Ascending aorta (tissue), 2 donors: ENCODE measurements at regions not wholly inside any gene's neighbourhood (a gene's known extent, or its start where the extent isn't known, plus 50 kb on each side); places are given as distances from the start of the nearest gene placed in this dataset.

Experiments
- DNase-seq, 2 donors: peaks; one replicate each; pipeline ENCODE4 v3.0.0-alpha.2; 2019; ENCODE audit warnings: low spot score in 2 of 2
- H3K27ac ChIP-seq, 2 donors: fragments of 200-600 bp; sonication (generic); one replicate each; pipeline ENCODE4 v1.5.1; 2016 to 2017; ENCODE audit warnings: mild to moderate bottlenecking in 1 of 2
- H3K27me3 ChIP-seq: fragments of 200-600 bp; sonication (generic); one replicate; pipeline ENCODE4 v1.5.1; 2017
- H3K36me3 ChIP-seq, 2 donors: fragments of 200-600 bp; sonication (generic); one replicate each; pipeline ENCODE4 v1.5.1; 2016
- H3K4me1 ChIP-seq, 2 donors: fragments of 200-600 bp; sonication (generic); one replicate each; pipeline ENCODE4 v1.5.1; 2016 to 2017; ENCODE audit warnings: mild to moderate bottlenecking in 1 of 2
- H3K4me3 ChIP-seq, 2 donors: fragments of 200-600 bp; sonication (generic); one replicate each; pipeline ENCODE4 v1.5.1; 2016 to 2017; ENCODE audit warnings: mild to moderate bottlenecking in 1 of 2
- H3K9me3 ChIP-seq, 2 donors: fragments of 200-600 bp; sonication (generic); one replicate each; pipeline ENCODE4 v1.5.1; 2016
- intact Hi-C: fragments of 100-400 bp; cut with DNase I; formaldehyde crosslinking; loops from one replicate; pipeline ENCODE4 v1.15.1; 2023
- TF ChIP-seq, protein P1 (sequence below), 3 experiments: fragments of 200-600 bp in 2 of 3; fragments of 450-650 bp in 1 of 3; sonication (generic) in 2 of 3; IDR thresholded peaks; one replicate each; pipeline ENCODE4 v1.5.1; 2016 to 2019; ENCODE audit warnings: antibody characterized with exemption in 3 of 3, mild to moderate bottlenecking in 1 of 3, moderate library complexity in 1 of 3

DNA sequence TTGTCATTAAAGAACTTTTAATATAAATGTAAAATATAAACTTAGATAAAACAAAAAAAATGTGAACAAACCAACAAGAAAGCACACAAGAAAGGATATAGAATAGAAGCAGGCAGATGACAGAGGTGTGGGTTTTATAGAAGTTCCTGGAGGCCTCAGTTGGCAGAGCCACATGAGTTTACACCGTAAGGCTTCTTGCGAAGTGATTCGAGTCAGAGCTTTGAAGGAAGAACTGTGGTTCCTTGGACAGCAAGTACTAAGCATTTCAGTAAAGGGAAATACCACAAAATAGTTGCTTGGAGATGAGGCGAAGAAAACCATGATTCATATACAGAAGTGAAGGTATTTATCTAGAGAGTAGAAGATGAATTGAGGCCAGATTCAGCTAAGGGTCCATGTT lies 207.9 kb upstream of the EYA4 start:
- Histone ChIP-seq H3K27ac (no peak overlapping the region), H3K9me3 (no peaks in the 10 kb centered on the region), H3K4me1 (no peaks in the 10 kb centered on the region), H3K27me3 (no peaks in the 10 kb centered on the region), H3K36me3 (no peaks in the 10 kb centered on the region), H3K4me3 (no peak overlapping the region)
- no peak for DNase-seq
- TF ChIP-seq, protein P1, sequence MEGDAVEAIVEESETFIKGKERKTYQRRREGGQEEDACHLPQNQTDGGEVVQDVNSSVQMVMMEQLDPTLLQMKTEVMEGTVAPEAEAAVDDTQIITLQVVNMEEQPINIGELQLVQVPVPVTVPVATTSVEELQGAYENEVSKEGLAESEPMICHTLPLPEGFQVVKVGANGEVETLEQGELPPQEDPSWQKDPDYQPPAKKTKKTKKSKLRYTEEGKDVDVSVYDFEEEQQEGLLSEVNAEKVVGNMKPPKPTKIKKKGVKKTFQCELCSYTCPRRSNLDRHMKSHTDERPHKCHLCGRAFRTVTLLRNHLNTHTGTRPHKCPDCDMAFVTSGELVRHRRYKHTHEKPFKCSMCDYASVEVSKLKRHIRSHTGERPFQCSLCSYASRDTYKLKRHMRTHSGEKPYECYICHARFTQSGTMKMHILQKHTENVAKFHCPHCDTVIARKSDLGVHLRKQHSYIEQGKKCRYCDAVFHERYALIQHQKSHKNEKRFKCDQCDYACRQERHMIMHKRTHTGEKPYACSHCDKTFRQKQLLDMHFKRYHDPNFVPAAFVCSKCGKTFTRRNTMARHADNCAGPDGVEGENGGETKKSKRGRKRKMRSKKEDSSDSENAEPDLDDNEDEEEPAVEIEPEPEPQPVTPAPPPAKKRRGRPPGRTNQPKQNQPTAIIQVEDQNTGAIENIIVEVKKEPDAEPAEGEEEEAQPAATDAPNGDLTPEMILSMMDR (IDR thresholded peaks at IDR 0.05) = no peak
- intact Hi-C loops = no loop called here

- Histone ChIP-seq H3K36me3 (no peaks in the 10 kb centered on the region), H3K27ac (no peak overlapping the region), H3K4me1 (no peaks in the 10 kb centered on the region), H3K9me3 (no peaks in the 10 kb centered on the region), H3K27me3 (no peaks in the 10 kb centered on the region), H3K4me3 (no peak overlapping the region)
- TF ChIP-seq, protein P1 (IDR thresholded peaks at IDR 0.05) = no peak
- DNase-seq = no peak
- intact Hi-C loops = no loop called here
These were observed 206.5 kb upstream of the EYA4 start for GRCh38 chr6:133034509-133035206.

GRCh38 chr6:133040094-133040802 lies 200.9 kb upstream of the EYA4 start:
- TF ChIP-seq, protein P1 (IDR thresholded peaks at IDR 0.05) = no peak
- H3K9me3 ChIP-seq = no peaks in the 10 kb centered on the region
- intact Hi-C loops = no loop called here
- H3K4me1 ChIP-seq = no peaks in the 10 kb centered on the region
- H3K27ac ChIP-seq = no peak overlapping the region
- no peaks in the 10 kb centered on the region for H3K36me3 ChIP-seq
- H3K27me3 ChIP-seq = no peaks in the 10 kb centered on the region
- no peak for DNase-seq
- no peak overlapping the region for H3K4me3 ChIP-seq

DNA sequence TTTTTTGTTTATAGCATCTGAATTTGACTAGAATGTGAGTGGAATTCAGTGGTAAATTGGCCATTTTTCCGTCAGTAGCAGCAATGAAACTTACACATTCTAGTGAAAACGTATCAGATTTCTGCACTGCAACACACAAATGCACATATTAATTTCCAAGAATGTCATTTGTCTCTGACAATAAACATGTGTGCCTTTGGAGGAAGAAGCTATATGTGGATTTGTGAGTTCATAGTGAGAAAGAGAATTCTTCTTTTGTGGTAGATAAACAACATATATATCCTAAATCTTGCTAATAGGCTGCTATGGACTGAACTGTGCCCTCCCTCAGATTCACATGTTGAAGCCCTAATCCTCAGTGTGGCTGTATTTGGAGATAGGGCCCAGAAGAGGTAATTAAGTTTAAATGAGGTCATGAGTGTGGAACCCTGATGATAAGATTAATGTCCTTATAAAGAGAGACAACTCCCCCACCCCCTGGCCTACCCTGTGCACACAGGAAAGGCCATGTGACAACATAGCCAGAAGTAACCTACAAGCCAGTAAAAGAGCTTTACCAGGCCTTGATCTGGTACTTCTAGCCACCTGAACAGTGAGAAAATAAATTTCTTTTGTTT lies 200.2 kb upstream of the EYA4 start:
- no peaks in the 10 kb centered on the region for H3K4me1 ChIP-seq
- H3K27me3 ChIP-seq = no peaks in the 10 kb centered on the region
- H3K27ac ChIP-seq = no peak overlapping the region
- TF ChIP-seq, protein P1 (IDR thresholded peaks at IDR 0.05) = no peak
- H3K36me3 ChIP-seq = no peaks in the 10 kb centered on the region
- H3K4me3 ChIP-seq = no peak overlapping the region
- intact Hi-C loops = no loop called here
- H3K9me3 ChIP-seq = no peaks in the 10 kb centered on the region
- DNase-seq = no peak

GRCh38 chr6:133042550-133043120 lies 198.5 kb upstream of the EYA4 start:
- no peak overlapping the region for H3K4me3 ChIP-seq
- H3K4me1 ChIP-seq = no peaks in the 10 kb centered on the region
- DNase-seq = no peak
- TF ChIP-seq, protein P1 (IDR thresholded peaks at IDR 0.05) = no peak
- H3K36me3 ChIP-seq = no peaks in the 10 kb centered on the region
- H3K27me3 ChIP-seq = no peaks in the 10 kb centered on the region
- H3K9me3 ChIP-seq = no peaks in the 10 kb centered on the region
- H3K27ac ChIP-seq = no peak overlapping the region
- intact Hi-C loops = no loop called here
